SH-SY5Y (cell line): ENCODE measurements at regions not wholly inside any gene's neighbourhood (a gene's known extent, or its start where the extent isn't known, plus 50 kb on each side); places are given as distances from the start of the nearest gene placed in this dataset.

Experiments used
- GATA2 ChIP-seq: IDR thresholded peaks from 2 replicates; pipeline ENCODE4 v1.6.1; 2011; ENCODE audit warnings: mild to moderate bottlenecking, low read depth, low read length
- GATA3 ChIP-seq: IDR thresholded peaks from 2 replicates; pipeline ENCODE4 v1.6.1; 2011; ENCODE audit warnings: low read depth, mild to moderate bottlenecking, low read length, moderate library complexity

GRCh38 chr1:88519156-88519555 lies 164.9 kb upstream of the PKN2 start:
- no peak for TF ChIP-seq GATA2

- no peak for TF ChIP-seq GATA2
- TF ChIP-seq GATA3 = no peak
Measured at GRCh38 chr1:88523854-88524528, 160.1 kb upstream of the PKN2 start.

GRCh38 chr1:88526456-88526855 lies 157.6 kb upstream of the PKN2 start:
- no peak for TF ChIP-seq GATA3
- no peak for TF ChIP-seq GATA2

- TF ChIP-seq GATA3 (no peak), GATA2 (no peak)
Measured at GRCh38 chr1:88528792-88529191, 155.3 kb upstream of the PKN2 start.

- no peak for TF ChIP-seq GATA2
- TF ChIP-seq GATA3 = no peak
Measured at GRCh38 chr1:88529581-88529980, 154.5 kb upstream of the PKN2 start.

- no peak for TF ChIP-seq GATA2
- no peak for TF ChIP-seq GATA3
Measured at GRCh38 chr1:88530246-88530645, 153.8 kb upstream of the PKN2 start.

- TF ChIP-seq GATA2 = no peak
- no peak for TF ChIP-seq GATA3
Measured at GRCh38 chr1:88537787-88538186, 146.3 kb upstream of the PKN2 start.

- no peak for TF ChIP-seq GATA3
- TF ChIP-seq GATA2 = no peak
Measured at GRCh38 chr1:88538222-88538899, 145.7 kb upstream of the PKN2 start.

- TF ChIP-seq GATA3 (no peak), GATA2 (no peak)
Measured at GRCh38 chr1:88540255-88540654, 143.8 kb upstream of the PKN2 start.

GRCh38 chr1:88541596-88541995 lies 142.5 kb upstream of the PKN2 start:
- TF ChIP-seq GATA2 (no peak), GATA3 (no peak)

GRCh38 chr1:88544195-88544594 lies 139.9 kb upstream of the PKN2 start:
- TF ChIP-seq GATA3 = no peak
- TF ChIP-seq GATA2 = no peak

GRCh38 chr1:88549536-88549935 lies 134.5 kb upstream of the PKN2 start:
- TF ChIP-seq GATA3 (no peak), GATA2 (no peak)

GRCh38 chr1:88552226-88552625 lies 131.8 kb upstream of the PKN2 start:
- TF ChIP-seq GATA3 (no peak), GATA2 (no peak)

- no peak for TF ChIP-seq GATA2
- TF ChIP-seq GATA3 = no peak
Measured at GRCh38 chr1:88557014-88557413, 127.1 kb upstream of the PKN2 start.

- TF ChIP-seq GATA2 (no peak), GATA3 (no peak)
Measured at GRCh38 chr1:88560621-88561020, 123.5 kb upstream of the PKN2 start.

GRCh38 chr1:88562991-88563390 lies 121.1 kb upstream of the PKN2 start:
- TF ChIP-seq GATA3 (no peak), GATA2 (no peak)

- TF ChIP-seq GATA2 (no peak), GATA3 (no peak)
Measured at GRCh38 chr1:88566615-88567387, 117.3 kb upstream of the PKN2 start.
